Stomach smooth muscle (tissue), 2 donors: ENCODE measurements at regions not wholly inside any gene's neighbourhood (a gene's known extent, or its start where the extent isn't known, plus 50 kb on each side); places are given as distances from the start of the nearest gene placed in this dataset.
"Not testable (repeated sequence)": the region's sequence is repeated elsewhere in the genome, so short reads cannot be mapped to it uniquely, and the experiment has no call there.

Experiments
- H3K27ac ChIP-seq: one replicate; pipeline ENCODE4 v1.7.0; 2013; ENCODE audit warnings: mild to moderate bottlenecking, low read length, inconsistent platforms
- H3K27me3 ChIP-seq, 2 donors: one replicate each; pipeline ENCODE4 v1.7.0; 2013; ENCODE audit warnings: low read length in 2 of 2; ENCODE audit not compliant: insufficient read depth in 2 of 2, control insufficient read depth in 1 of 2
- H3K36me3 ChIP-seq, 2 donors: one replicate each; pipeline ENCODE4 v1.7.0; 2013; ENCODE audit warnings: low read length in 2 of 2; ENCODE audit not compliant: control insufficient read depth in 2 of 2, insufficient read depth in 2 of 2
- H3K4me1 ChIP-seq: one replicate; pipeline ENCODE4 v1.7.0; 2013; ENCODE audit warnings: low read length; ENCODE audit not compliant: control insufficient read depth, insufficient read depth
- H3K4me3 ChIP-seq, 2 donors: one replicate each; pipeline ENCODE4 v1.7.0; 2013; ENCODE audit warnings: low read length in 2 of 2
- H3K9ac ChIP-seq, 2 donors: one replicate each; pipeline ENCODE4 v1.7.0; 2013; ENCODE audit warnings: low read length in 2 of 2, mild to moderate bottlenecking in 1 of 2
- H3K9me3 ChIP-seq, 2 donors: one replicate each; pipeline ENCODE4 v1.7.0; 2013; ENCODE audit warnings: low read length in 2 of 2; ENCODE audit not compliant: control insufficient read depth in 2 of 2
- donor health status: healthy.
- donor health status: Pancreatic carcinoma.

GRCh38 chr2:118380915-118381653 lies 292.8 kb downstream of the INSIG2 start:
- Histone ChIP-seq H3K9me3 (peaks cover 0 to 4% of the 10 kb centered on the region in 2 donors), H3K4me3 (no peak overlapping the region), H3K36me3 (no peaks in the 10 kb centered on the region), H3K4me1 (no peaks in the 10 kb centered on the region), H3K9ac (no peak overlapping the region), H3K27me3 (peaks cover 2 to 5% of the 10 kb centered on the region in 2 donors), H3K27ac (no peak overlapping the region)

DNA sequence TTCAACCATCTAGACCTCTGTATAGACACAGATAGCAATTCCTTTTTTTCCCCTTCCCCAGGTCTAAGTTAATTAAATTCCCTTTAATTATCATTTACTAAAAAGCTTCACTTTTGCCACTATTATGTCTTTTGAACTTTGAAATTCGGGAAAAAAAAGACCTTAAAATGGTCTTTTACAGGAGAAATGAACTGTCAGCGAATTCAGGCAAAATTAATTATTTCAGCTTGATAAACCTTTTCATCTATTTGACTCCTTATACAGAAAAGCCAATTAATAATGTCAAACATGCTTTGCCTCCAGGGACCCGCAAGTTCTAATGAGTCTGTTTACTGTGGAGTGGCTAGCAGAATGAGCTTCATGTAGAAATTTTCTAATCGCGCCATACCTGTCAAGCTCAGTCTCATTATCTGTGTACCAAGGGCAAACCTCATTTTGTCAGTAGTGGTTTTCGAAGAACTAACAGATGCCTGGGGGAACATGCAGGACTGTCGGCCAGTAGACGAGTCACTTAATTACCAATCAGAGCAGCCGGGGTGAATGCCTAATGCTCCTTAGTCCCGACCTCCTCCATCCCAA lies 287.7 kb downstream of the INSIG2 start:
- H3K4me3 ChIP-seq, result no peak overlapping the region
- H3K27ac ChIP-seq, result no peak overlapping the region
- no peaks in the 10 kb centered on the region for H3K36me3 ChIP-seq
- no peaks in the 10 kb centered on the region for H3K4me1 ChIP-seq
- no peak overlapping the region for H3K9ac ChIP-seq
- H3K9me3 ChIP-seq, result no peaks in the 10 kb centered on the region
- peaks cover 2 to 5% of the 10 kb centered on the region in 2 donors for H3K27me3 ChIP-seq

GRCh38 chr2:118374974-118375755 lies 286.9 kb downstream of the INSIG2 start:
- H3K9ac ChIP-seq, result no peak overlapping the region
- no peak overlapping the region for H3K4me3 ChIP-seq
- no peak overlapping the region for H3K27ac ChIP-seq
- no peaks in the 10 kb centered on the region for H3K9me3 ChIP-seq
- H3K36me3 ChIP-seq, result no peaks in the 10 kb centered on the region
- H3K27me3 ChIP-seq, result peaks cover 0 to 5% of the 10 kb centered on the region in 2 donors
- no peaks in the 10 kb centered on the region for H3K4me1 ChIP-seq

- Histone ChIP-seq H3K36me3 (no peaks in the 10 kb centered on the region), H3K27me3 (peaks cover 0 to 5% of the 10 kb centered on the region in 2 donors), H3K9me3 (no peaks in the 10 kb centered on the region), H3K4me3 (no peak overlapping the region), H3K4me1 (no peaks in the 10 kb centered on the region), H3K9ac (no peak overlapping the region), H3K27ac (no peak overlapping the region)
Observed at GRCh38 chr2:118372886-118373830, 284.9 kb downstream of the INSIG2 start.

- H3K9me3 ChIP-seq, result no peaks in the 10 kb centered on the region
- H3K36me3 ChIP-seq, result no peaks in the 10 kb centered on the region
- no peaks in the 10 kb centered on the region for H3K27me3 ChIP-seq
Observed at GRCh38 chr2:118371515-118371914, 283.2 kb downstream of the INSIG2 start.

GRCh38 chr2:118369521-118369920 lies 281.2 kb downstream of the INSIG2 start:
- H3K4me1 ChIP-seq, H3K4me3 ChIP-seq, H3K36me3 ChIP-seq, H3K27me3 ChIP-seq, H3K9me3 ChIP-seq, H3K9ac ChIP-seq, H3K27ac ChIP-seq: not testable (repeated sequence)

More at GRCh38 chr2:118371515-118371914, 283.2 kb downstream of the INSIG2 start:
- no peaks in the 10 kb centered on the region for H3K4me1 ChIP-seq
- no peak overlapping the region for H3K27ac ChIP-seq
- no peak overlapping the region for H3K9ac ChIP-seq
- no peak overlapping the region for H3K4me3 ChIP-seq

DNA sequence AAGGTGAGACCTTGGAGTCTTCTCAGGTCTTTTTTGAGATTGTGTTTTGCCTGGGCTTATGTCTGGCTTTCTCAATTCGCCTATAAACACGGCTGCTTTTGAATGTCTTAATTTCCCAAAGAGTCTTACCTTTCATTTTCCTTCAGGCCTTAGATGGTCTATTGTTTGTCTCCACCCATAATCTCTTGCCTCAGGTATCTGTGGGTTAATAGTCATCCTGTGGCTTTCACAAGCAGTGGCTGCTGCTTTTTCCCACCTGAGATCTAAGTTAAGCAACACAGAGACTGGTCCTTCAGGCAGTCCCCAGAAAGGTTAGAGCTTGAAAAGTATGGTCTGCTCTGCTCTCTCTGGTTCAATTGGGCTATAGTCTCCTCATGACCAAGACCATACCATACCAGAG lies 275.3 kb downstream of the INSIG2 start:
- Histone ChIP-seq H3K9me3 (no peaks in the 10 kb centered on the region), H3K4me3 (no peak overlapping the region), H3K27me3 (no peaks in the 10 kb centered on the region), H3K36me3 (no peaks in the 10 kb centered on the region), H3K4me1 (no peaks in the 10 kb centered on the region), H3K9ac (no peak overlapping the region), H3K27ac (no peak overlapping the region)

- no peaks in the 10 kb centered on the region for H3K9me3 ChIP-seq
- H3K27me3 ChIP-seq, result no peaks in the 10 kb centered on the region
- no peaks in the 10 kb centered on the region for H3K4me1 ChIP-seq
- no peak overlapping the region for H3K27ac ChIP-seq
- no peak overlapping the region for H3K9ac ChIP-seq
- H3K36me3 ChIP-seq, result no peaks in the 10 kb centered on the region
- H3K4me3 ChIP-seq, result no peak overlapping the region
Observed at GRCh38 chr2:118356051-118356450, 267.8 kb downstream of the INSIG2 start.

DNA sequence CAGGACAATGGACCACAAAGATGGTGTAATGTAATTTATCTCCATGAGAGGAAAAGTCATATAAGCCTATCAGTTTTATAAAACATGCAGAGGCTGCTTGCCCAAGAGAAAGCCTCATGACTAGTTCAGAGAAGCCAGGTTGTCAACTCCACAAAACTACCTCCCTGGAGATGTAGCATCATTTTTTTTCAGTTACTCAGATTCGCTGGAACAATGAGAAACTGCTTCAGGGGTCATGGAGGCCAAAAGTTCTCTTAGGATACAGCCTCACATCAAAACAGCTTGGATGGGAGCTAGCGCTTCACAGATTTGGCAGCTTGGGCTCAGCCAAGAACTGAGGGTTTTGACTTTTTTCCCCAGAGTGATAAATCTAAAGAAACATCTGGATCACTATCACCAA lies 263.5 kb downstream of the INSIG2 start:
- Histone ChIP-seq H3K9ac (no peak overlapping the region), H3K36me3 (no peaks in the 10 kb centered on the region), H3K9me3 (peaks cover 0 to 3% of the 10 kb centered on the region in 2 donors), H3K27ac (no peak overlapping the region), H3K4me3 (no peak overlapping the region), H3K4me1 (no peaks in the 10 kb centered on the region), H3K27me3 (no peaks in the 10 kb centered on the region)

- H3K9ac ChIP-seq, result no peak overlapping the region
- peaks cover 0 to 3% of the 10 kb centered on the region in 2 donors for H3K9me3 ChIP-seq
- H3K4me3 ChIP-seq, result no peak overlapping the region
- H3K4me1 ChIP-seq, result no peaks in the 10 kb centered on the region
- H3K36me3 ChIP-seq, result no peaks in the 10 kb centered on the region
- H3K27ac ChIP-seq, result no peak overlapping the region
- H3K27me3 ChIP-seq, result no peaks in the 10 kb centered on the region
Observed at GRCh38 chr2:118350621-118351020, 262.4 kb downstream of the INSIG2 start.
